A673 (cell line): ENCODE measurements at regions not wholly inside any gene's neighbourhood (a gene's known extent, or its start where the extent isn't known, plus 50 kb on each side); places are given as distances from the start of the nearest gene placed in this dataset.

Experiments used
- CTCF ChIP-seq: fragments of 300-800, 200-600 bp; sonication (generic); conservative IDR thresholded peaks from 2 replicates; pipeline ENCODE4 v1.5.1; 2017; ENCODE audit warnings: low read depth, mild to moderate bottlenecking, antibody characterized with exemption, low read length, moderate library complexity, mixed read lengths
- EZH2 ChIP-seq: fragments of 200-600 bp; sonication (generic); IDR thresholded peaks from 2 replicates; pipeline ENCODE4 v1.6.1; 2017; ENCODE audit warnings: borderline replicate concordance, low read depth, mild to moderate bottlenecking, mixed read lengths, antibody characterized with exemption, low read length; ENCODE audit not compliant: poor library complexity, severe bottlenecking

GRCh38 chr14:100409651-100410050 is 86.5 kb downstream of the SLC25A47 start:
- TF ChIP-seq CTCF (no peak), EZH2 (no peak)
